ENCODE measurements at regions not wholly inside any gene's neighbourhood (a gene's known extent, or its start where the extent isn't known, plus 50 kb on each side); places are given as distances from the start of the nearest gene placed in this dataset.

DNA sequence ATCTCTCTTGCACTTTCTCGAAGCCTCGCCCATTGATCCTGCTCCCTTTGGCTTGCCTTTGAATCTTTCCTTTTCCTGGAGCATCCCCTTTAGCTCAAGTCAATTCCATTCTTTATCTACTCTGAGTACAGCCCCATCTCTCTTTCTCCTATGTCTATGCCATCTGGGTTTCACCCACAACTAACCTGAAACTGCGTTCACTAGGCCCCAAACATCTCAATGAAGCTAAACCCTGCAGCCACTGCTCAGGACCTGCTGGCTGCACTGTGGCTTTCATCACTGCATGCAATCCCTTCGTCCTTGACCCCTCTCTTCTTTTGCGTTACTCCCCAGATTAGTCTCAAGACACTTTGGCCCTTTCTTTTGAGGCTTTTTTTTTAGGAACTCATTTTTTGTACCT lies 81.6 kb upstream of the CYRIA start:
- no peak overlapping the region for H3K27ac ChIP-seq
- DNase-seq (ENCODE audit: low spot score) = no peak
- ChIA-PET POLR2A (ENCODE audit: low non-redundant PET) (no interaction called here), CTCF (interaction anchor here (0.6 kb wide), 1 partner anchor 463 kb away, joined by 3 read pairs; no protein-coding TSS in a partner anchor)
- TF ChIP-seq, protein P1, sequence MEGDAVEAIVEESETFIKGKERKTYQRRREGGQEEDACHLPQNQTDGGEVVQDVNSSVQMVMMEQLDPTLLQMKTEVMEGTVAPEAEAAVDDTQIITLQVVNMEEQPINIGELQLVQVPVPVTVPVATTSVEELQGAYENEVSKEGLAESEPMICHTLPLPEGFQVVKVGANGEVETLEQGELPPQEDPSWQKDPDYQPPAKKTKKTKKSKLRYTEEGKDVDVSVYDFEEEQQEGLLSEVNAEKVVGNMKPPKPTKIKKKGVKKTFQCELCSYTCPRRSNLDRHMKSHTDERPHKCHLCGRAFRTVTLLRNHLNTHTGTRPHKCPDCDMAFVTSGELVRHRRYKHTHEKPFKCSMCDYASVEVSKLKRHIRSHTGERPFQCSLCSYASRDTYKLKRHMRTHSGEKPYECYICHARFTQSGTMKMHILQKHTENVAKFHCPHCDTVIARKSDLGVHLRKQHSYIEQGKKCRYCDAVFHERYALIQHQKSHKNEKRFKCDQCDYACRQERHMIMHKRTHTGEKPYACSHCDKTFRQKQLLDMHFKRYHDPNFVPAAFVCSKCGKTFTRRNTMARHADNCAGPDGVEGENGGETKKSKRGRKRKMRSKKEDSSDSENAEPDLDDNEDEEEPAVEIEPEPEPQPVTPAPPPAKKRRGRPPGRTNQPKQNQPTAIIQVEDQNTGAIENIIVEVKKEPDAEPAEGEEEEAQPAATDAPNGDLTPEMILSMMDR (conservative IDR thresholded peaks at IDR 0.05; ENCODE audit: low read depth) = no peak

DNA sequence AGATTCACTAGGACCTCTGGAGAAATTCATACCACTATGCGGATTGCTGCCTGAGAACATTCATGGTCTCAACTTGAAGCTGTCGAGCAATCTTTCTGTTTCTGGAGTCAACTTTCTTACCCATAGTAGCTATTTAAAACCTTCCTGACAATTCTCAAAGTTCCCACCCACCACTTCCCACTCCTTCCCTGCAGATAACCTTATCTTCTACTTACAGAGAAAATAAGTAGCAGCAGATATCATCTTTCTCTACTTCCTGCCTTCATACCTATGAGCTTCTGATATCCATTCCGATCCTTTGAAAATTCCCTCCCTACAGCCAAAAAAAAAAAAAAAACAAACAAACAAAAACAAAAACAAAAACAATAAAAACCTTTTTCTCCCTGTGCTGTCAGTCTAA lies 81.2 kb upstream of the CYRIA start:
- ChIA-PET CTCF (interaction anchor here (0.6 kb wide), 1 partner anchor 462 kb away, joined by 3 read pairs; no protein-coding TSS in a partner anchor), POLR2A (ENCODE audit: low non-redundant PET) (no interaction called here)
- TF ChIP-seq, protein P1 (conservative IDR thresholded peaks at IDR 0.05; ENCODE audit: low read depth) = no peak
- H3K27ac ChIP-seq = no peak overlapping the region
- no peak for DNase-seq (ENCODE audit: low spot score)

DNA sequence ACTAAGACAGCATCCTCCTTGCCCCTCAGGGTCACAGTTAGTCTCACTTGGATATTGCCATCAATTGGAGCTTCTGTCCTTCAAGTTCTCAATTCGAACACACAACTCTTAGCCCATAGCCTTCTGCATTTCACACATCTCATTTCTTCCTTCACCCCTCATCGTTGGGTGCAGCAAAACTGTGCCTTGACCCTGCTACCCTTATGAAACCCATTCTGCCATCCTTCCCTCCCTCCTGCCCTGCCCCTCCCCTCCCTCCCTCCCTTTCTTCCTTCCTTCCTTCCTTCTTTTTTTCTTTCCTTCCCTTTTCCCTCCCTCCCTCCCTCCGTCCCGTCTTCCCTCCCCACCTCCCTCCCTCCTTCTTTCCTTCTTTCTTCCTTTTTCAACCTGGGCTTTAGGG lies 80.7 kb upstream of the CYRIA start:
- H3K27ac ChIP-seq = no peak overlapping the region
- CTCF ChIA-PET = no interaction called here
- TF ChIP-seq, protein P1 (conservative IDR thresholded peaks at IDR 0.05; ENCODE audit: low read depth) = no peak
- no peak for DNase-seq (ENCODE audit: low spot score)
- POLR2A ChIA-PET (ENCODE audit: low non-redundant PET) = no interaction called here

DNA sequence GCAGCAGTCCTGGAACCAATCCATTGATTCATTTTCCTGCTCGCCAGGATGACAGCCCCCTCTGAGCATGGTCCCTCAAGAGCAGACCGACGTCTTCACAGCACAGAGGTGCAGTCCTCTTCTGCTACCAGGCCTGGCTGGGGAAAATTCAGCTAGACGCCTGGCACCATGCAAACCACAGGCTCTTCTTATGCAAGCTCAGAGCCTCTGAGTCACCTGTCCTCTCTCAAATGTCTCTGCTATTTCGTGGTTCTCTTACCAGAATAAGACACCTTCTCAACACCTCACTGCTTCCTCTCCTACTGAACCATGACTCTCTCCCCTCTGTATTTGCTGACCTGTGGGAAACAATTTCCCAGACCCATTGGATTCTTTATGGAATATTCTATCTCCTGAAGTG lies 79.8 kb upstream of the CYRIA start:
- ChIA-PET POLR2A (ENCODE audit: low non-redundant PET) (no interaction called here), CTCF (interaction anchor here (1.2 to 1.8 kb wide), 2 partner anchors 12 to 124 kb away, joined by 4 to 11 read pairs; no protein-coding TSS in a partner anchor)
- no peak for DNase-seq (ENCODE audit: low spot score)
- TF ChIP-seq, protein P1 (conservative IDR thresholded peaks at IDR 0.05; ENCODE audit: low read depth) = no peak
- H3K27ac ChIP-seq = no peak overlapping the region

DNA sequence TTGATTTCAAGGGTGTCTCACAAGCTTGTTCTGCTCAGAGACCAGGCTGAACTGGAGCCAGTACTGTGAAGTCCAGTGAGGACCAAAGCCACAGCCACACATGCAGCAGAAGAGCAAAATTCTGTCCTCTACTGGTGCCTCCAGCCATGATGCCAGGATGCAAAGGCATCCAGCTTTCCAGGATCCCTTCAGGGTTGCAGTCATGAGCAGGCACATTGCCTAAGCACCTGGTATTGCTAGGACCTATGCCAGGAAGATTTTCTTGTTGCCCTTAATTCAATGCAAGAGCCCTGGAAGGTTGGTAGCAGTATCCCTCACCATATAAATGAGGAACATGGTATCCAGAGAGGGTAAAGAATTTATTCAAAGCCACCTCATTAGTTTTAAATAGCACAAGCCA lies 78.9 kb upstream of the CYRIA start:
- CTCF ChIA-PET = interaction anchor here (1.2 to 1.8 kb wide), 2 partner anchors 13 to 123 kb away, joined by 4 to 11 read pairs; no protein-coding TSS in a partner anchor
- TF ChIP-seq, protein P1 (conservative IDR thresholded peaks at IDR 0.05; ENCODE audit: low read depth) = no peak
- no peak overlapping the region for H3K27ac ChIP-seq
- POLR2A ChIA-PET (ENCODE audit: low non-redundant PET) = no interaction called here
- no peak for DNase-seq (ENCODE audit: low spot score)

DNA sequence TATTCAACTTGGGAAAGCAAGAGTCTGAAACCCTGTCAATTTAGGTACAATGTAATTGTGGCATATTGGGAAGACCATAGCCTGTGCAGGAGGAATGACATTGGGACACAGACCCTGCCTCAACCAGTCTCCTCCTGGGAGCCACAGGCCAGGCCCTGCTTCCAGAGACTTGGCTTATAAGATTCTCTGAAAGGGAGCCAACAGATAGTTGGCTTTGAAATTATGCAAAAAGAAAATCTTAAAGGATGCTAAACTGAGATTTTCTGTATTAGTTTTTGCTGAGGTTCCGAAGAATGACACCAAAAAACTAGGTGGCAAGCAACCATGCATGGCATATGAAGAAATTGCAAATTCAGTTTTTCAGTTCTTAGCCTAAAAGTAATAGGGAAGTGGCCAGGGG lies 76.4 kb upstream of the CYRIA start:
- ChIA-PET CTCF (no interaction called here), POLR2A (ENCODE audit: low non-redundant PET) (no interaction called here)
- H3K27ac ChIP-seq = no peak overlapping the region
- DNase-seq (ENCODE audit: low spot score) = no peak
- TF ChIP-seq, protein P1 (conservative IDR thresholded peaks at IDR 0.05; ENCODE audit: low read depth) = no peak

DNA sequence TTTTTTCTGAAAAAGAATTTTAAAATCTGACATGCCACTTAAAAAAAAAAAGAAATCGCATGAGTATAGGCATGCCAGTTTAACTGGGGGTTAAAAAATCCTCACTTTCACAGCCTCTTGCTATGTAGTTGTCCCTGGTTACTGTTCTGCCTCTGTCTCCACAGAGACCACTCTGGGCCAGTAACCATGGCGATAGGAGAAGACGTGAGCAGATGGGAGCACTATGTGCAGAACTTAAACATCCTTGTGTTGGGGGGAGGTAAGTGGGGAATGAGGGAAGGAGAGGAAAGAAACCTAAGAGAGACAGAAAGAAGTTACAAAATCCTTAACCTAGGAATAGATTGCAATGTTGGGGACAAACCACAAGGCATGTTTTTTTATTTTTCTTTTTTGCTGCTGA lies 75.9 kb upstream of the CYRIA start:
- TF ChIP-seq, protein P1 (conservative IDR thresholded peaks at IDR 0.05; ENCODE audit: low read depth) = no peak
- ChIA-PET CTCF (no interaction called here), POLR2A (ENCODE audit: low non-redundant PET) (no interaction called here)
- H3K27ac ChIP-seq = no peak overlapping the region
- no peak for DNase-seq (ENCODE audit: low spot score)
